Keratinocyte (primary cell): ENCODE measurements at regions not wholly inside any gene's neighbourhood (a gene's known extent, or its start where the extent isn't known, plus 50 kb on each side); places are given as distances from the start of the nearest gene placed in this dataset.

ENCODE experiments used
- DNase-seq: peaks from one replicate; pipeline ENCODE4 v3.0.0-alpha.2; 2011; ENCODE audit warnings: low read depth, missing footprints, low spot score
- FAIRE-seq: peaks from 2 replicates; lab custom pipeline; 2011; peaks lifted over from hg19 to GRCh38; lab: Jason Lieb, UNC
- H2AFZ ChIP-seq: 2 replicates; pipeline ENCODE4 v1.6.0; 2012; ENCODE audit warnings: low read length, control low read depth, inconsistent platforms; ENCODE audit not compliant: control insufficient read depth
- H3K27ac ChIP-seq: 2 replicates; pipeline ENCODE4 v1.5.1; 2011; ENCODE audit warnings: low read length; ENCODE audit not compliant: control insufficient read depth, insufficient read depth
- H3K27me3 ChIP-seq: 3 replicates; pipeline ENCODE4 v1.6.0; 2011; ENCODE audit warnings: low read length; ENCODE audit not compliant: control insufficient read depth, insufficient read depth; ENCODE audit errors: extremely low read depth
- H3K36me3 ChIP-seq, 2 experiments: 2 replicates in 1 of 2; 3 replicates in 1 of 2; pipeline ENCODE4 v1.5.1; 2011; ENCODE audit warnings: low read length in 2 of 2, mild to moderate bottlenecking in 1 of 2; ENCODE audit not compliant: control insufficient read depth in 2 of 2, insufficient read depth in 2 of 2; ENCODE audit errors: extremely low read depth in 1 of 2
- H3K4me1 ChIP-seq: 3 replicates; pipeline ENCODE4 v1.5.1; 2011; ENCODE audit warnings: low read length; ENCODE audit not compliant: control insufficient read depth, insufficient read depth; ENCODE audit errors: extremely low read depth
- H3K4me2 ChIP-seq: 3 replicates; pipeline ENCODE4 v1.6.0; 2011; ENCODE audit warnings: low read depth, low read length; ENCODE audit not compliant: control insufficient read depth, insufficient read depth; ENCODE audit errors: extremely low read depth
- H3K4me3 ChIP-seq, 3 experiments: fragments of 200-600 bp in 1 of 3; sonication (generic) in 1 of 3; 2 replicates in 2 of 3; 3 replicates in 1 of 3; pipeline ENCODE4 v1.5.1; 2011 to 2016; ENCODE audit warnings: low read length in 3 of 3, mild to moderate bottlenecking in 3 of 3, control low read depth in 2 of 3, inconsistent platforms in 1 of 3, low read depth in 1 of 3, mixed read lengths in 1 of 3, mixed run types in 1 of 3, moderate library complexity in 1 of 3; ENCODE audit not compliant: control insufficient read depth in 2 of 3, insufficient read depth in 2 of 3; ENCODE audit errors: extremely low read depth in 1 of 3
- H3K79me2 ChIP-seq: 2 replicates; pipeline ENCODE4 v1.6.0; 2012; ENCODE audit warnings: low read length; ENCODE audit not compliant: control insufficient read depth, insufficient read depth
- H3K9ac ChIP-seq: 3 replicates; pipeline ENCODE4 v1.6.0; 2011; ENCODE audit warnings: low read length; ENCODE audit not compliant: control insufficient read depth, insufficient read depth; ENCODE audit errors: extremely low read depth
- H3K9me1 ChIP-seq: 3 replicates; pipeline ENCODE4 v1.6.0; 2011; ENCODE audit warnings: low read length; ENCODE audit not compliant: control insufficient read depth, insufficient read depth; ENCODE audit errors: extremely low read depth
- H3K9me3 ChIP-seq: 2 replicates; pipeline ENCODE4 v1.5.1; 2012; ENCODE audit warnings: low read depth, low read length; ENCODE audit not compliant: control insufficient read depth
- H4K20me1 ChIP-seq: 3 replicates; pipeline ENCODE4 v1.6.0; 2011; ENCODE audit warnings: low read length; ENCODE audit not compliant: control insufficient read depth, insufficient read depth; ENCODE audit errors: extremely low read depth
- CTCF ChIP-seq, 3 experiments: IDR thresholded peaks in 1 of 3; conservative IDR thresholded peaks in 1 of 3; optimal IDR thresholded peaks in 1 of 3; 2 replicates in 2 of 3; 3 replicates in 1 of 3; pipeline versions ENCODE3 to v1.5.1; 2011; ENCODE audit warnings: low read length in 3 of 3, mild to moderate bottlenecking in 3 of 3, moderate library complexity in 2 of 3, control low read depth in 1 of 3, inconsistent platforms in 1 of 3; ENCODE audit not compliant: insufficient read depth in 2 of 3; ENCODE audit errors: extremely low read depth in 1 of 3
- EZH2 ChIP-seq: IDR thresholded peaks from one replicate; pipeline ENCODE4 v1.6.1; 2012; ENCODE audit warnings: inconsistent platforms, mild to moderate bottlenecking, low read length, moderate library complexity
- dilution Hi-C: fragments of 300-500 bp; cut with MboI; formaldehyde crosslinking; loops from one replicate; pipeline ENCODE4 v1.7.0; 2020; ENCODE audit warnings: low sequenced_read_pairs; ENCODE audit not compliant: extremely low pct_ligation_motif_present

GRCh38 chr6:146957181-146958093 is 246.8 kb upstream of the STXBP5 start:
- FAIRE-seq (no peak), DNase-seq (no peak)
- Histone ChIP-seq H3K27ac (no peak overlapping the region), H2AFZ (no peak overlapping the region), H3K4me1 (peaks cover 11% of the 10 kb centered on the region), H3K4me3 (no peak overlapping the region), H3K36me3 (no peaks in the 10 kb centered on the region), H4K20me1 (no peaks in the 10 kb centered on the region), H3K4me2 (no peak overlapping the region), H3K27me3 (no peaks in the 10 kb centered on the region), H3K9me1 (no peaks in the 10 kb centered on the region), H3K9me3 (no peaks in the 10 kb centered on the region), H3K9ac (no peak overlapping the region), H3K79me2 (no peaks in the 10 kb centered on the region)
- dilution Hi-C loops, result no loop called here
- TF ChIP-seq CTCF (optimal IDR thresholded peaks at IDR 0.05 in 1 of 3, IDR thresholded peaks at IDR 0.05 in 1 of 3, conservative IDR thresholded peaks at IDR 0.05 in 1 of 3; ENCODE audit: extremely low read depth in 1 of 3, insufficient read depth in 2 of 3, low read length in 3 of 3) (no peak), EZH2 (no peak)

DNA sequence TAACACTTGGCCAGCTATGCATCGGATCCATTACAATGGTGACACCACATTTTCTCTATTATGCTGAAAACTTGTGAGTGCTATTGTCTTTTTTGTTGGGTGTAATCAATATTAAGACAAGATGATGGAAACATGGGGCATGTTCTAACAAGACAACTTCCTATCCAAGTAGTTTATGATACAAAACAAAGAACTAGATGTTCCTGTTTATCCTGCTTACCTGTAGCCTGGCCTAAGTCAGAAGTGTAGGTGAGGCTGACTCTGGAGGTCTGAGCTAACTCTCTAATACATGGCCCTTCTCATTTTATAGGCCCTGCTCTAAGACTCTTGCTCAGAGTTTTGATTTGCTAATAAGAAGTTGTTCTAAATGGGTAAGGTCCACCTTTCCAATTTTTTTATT is 242.4 kb upstream of the STXBP5 start:
- no peak overlapping the region for H3K4me3 ChIP-seq
- H3K27me3 ChIP-seq, result no peaks in the 10 kb centered on the region
- H3K79me2 ChIP-seq, result no peaks in the 10 kb centered on the region
- H2AFZ ChIP-seq, result no peak overlapping the region
- peaks cover 8% of the 10 kb centered on the region for H3K9me3 ChIP-seq
- H3K4me1 ChIP-seq, result peaks cover 12% of the 10 kb centered on the region
- DNase-seq (no peak), FAIRE-seq (peak; percentile 57)
- no peaks in the 10 kb centered on the region for H3K9me1 ChIP-seq
- H4K20me1 ChIP-seq, result no peaks in the 10 kb centered on the region
- no peak for TF ChIP-seq EZH2
- no peak for TF ChIP-seq CTCF (optimal IDR thresholded peaks at IDR 0.05 in 1 of 3, IDR thresholded peaks at IDR 0.05 in 1 of 3, conservative IDR thresholded peaks at IDR 0.05 in 1 of 3; ENCODE audit: extremely low read depth in 1 of 3, insufficient read depth in 2 of 3, low read length in 3 of 3)
- H3K4me2 ChIP-seq, result peak overlapping the region; percentile 48
- H3K36me3 ChIP-seq, result no peaks in the 10 kb centered on the region
- H3K9ac ChIP-seq, result no peak overlapping the region
- no peak overlapping the region for H3K27ac ChIP-seq
- dilution Hi-C loops, result no loop called here
